ENCODE measurements at regions not wholly inside any gene's neighbourhood (a gene's known extent, or its start where the extent isn't known, plus 50 kb on each side); places are given as distances from the start of the nearest gene placed in this dataset.
A peak's percentile ranks its signal among the peaks of the same experiment; 100 is the strongest.

DNA sequence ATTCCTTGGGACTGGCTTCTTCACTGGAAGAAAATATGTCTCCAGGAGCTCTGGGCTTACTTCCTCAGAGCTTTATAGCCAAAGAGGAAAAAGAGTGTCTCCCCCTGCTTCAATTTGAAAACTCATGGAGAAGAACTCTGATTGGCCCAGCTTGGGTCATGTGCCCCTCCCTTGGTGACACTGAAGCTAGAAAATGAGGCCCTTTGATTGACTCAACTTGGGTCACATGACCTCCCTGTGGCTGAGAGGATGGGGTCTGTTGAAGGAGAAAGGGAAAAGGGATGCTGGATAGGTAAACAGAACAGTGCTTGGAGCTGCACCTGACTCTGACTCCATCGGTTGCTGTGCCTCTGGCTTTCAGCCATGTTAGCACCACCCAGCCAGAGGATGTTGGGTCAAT is 70.6 kb upstream of the KSR1 start:
- no peak overlapping the region for H3K4me2 ChIP-seq (replicated peaks; ENCODE audit: extremely low read depth, low read length, poor library complexity, severe bottlenecking)
- peaks cover 3 to 4% (median 3%) of the 10 kb centered on the region in 3 donors for H3K27me3 Mint-ChIP-seq (ENCODE audit: low read depth in 3 of 3)
- peaks cover 0 to 2% (median 0%) of the 10 kb centered on the region in 7 donors for H3K9me3 Mint-ChIP-seq
- TF ChIP-seq, protein P1, sequence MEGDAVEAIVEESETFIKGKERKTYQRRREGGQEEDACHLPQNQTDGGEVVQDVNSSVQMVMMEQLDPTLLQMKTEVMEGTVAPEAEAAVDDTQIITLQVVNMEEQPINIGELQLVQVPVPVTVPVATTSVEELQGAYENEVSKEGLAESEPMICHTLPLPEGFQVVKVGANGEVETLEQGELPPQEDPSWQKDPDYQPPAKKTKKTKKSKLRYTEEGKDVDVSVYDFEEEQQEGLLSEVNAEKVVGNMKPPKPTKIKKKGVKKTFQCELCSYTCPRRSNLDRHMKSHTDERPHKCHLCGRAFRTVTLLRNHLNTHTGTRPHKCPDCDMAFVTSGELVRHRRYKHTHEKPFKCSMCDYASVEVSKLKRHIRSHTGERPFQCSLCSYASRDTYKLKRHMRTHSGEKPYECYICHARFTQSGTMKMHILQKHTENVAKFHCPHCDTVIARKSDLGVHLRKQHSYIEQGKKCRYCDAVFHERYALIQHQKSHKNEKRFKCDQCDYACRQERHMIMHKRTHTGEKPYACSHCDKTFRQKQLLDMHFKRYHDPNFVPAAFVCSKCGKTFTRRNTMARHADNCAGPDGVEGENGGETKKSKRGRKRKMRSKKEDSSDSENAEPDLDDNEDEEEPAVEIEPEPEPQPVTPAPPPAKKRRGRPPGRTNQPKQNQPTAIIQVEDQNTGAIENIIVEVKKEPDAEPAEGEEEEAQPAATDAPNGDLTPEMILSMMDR (IDR thresholded peaks at IDR 0.05): no peak
- peak overlapping the region; percentile 21 for H2AFZ ChIP-seq (ENCODE audit: insufficient read depth, low read depth, low read length, poor library complexity, severe bottlenecking)
- no peak overlapping the region for H3K4me3 ChIP-seq (replicated peaks in 1 of 3; ENCODE audit: low read depth in 2 of 3, low read length in 3 of 3)
- no peak overlapping the region for H3K27ac ChIP-seq (ENCODE audit: low read depth in 1 of 2, low read length in 2 of 2)
- no peak overlapping the region for H3K27ac Mint-ChIP-seq
- H3K79me2 ChIP-seq (ENCODE audit: insufficient read depth, low read length): no peaks in the 10 kb centered on the region
- H3K4me1 ChIP-seq (ENCODE audit: control insufficient read depth in 1 of 2, insufficient read depth in 2 of 2, low read length in 2 of 2): peaks cover 7 to 11% of the 10 kb centered on the region in 2 donors
- no peaks in the 10 kb centered on the region for H3K36me3 Mint-ChIP-seq
- intact Hi-C loops (cut with micrococcal nuclease): no loop called here
- no peak for DNase-seq
- no peaks in the 10 kb centered on the region for H4K20me1 ChIP-seq (ENCODE audit: insufficient read depth, low read length)
- no peaks in the 10 kb centered on the region for H3K27me3 ChIP-seq (ENCODE audit: control insufficient read depth in 2 of 2, insufficient read depth in 2 of 2, low read length in 2 of 2)
- H3K4me3 Mint-ChIP-seq: no peak overlapping the region
- WGBS (ENCODE audit: insufficient coverage): 100% methylated on average over 1 of the region's 1 CpG
- H3K9me3 ChIP-seq (replicated peaks in 1 of 2; ENCODE audit: control insufficient read depth in 1 of 2, insufficient read depth in 1 of 2, low read length in 2 of 2): no peaks in the 10 kb centered on the region
- peaks cover 12% of the 10 kb centered on the region for H3K4me1 Mint-ChIP-seq
- no peaks in the 10 kb centered on the region for H3K36me3 ChIP-seq (replicated peaks in 1 of 2; ENCODE audit: control insufficient read depth in 1 of 2, insufficient read depth in 2 of 2, low read length in 2 of 2)
- no peak overlapping the region for H3K9ac ChIP-seq (ENCODE audit: insufficient read depth, low read length, poor library complexity, severe bottlenecking)

- no peak overlapping the region for H3K9ac ChIP-seq (ENCODE audit: insufficient read depth, low read length, poor library complexity, severe bottlenecking)
- H3K4me3 Mint-ChIP-seq: peak overlapping the region in 1 of 2 donors; percentile 25
- intact Hi-C loops (cut with micrococcal nuclease): no loop called here
These were observed 69.8 kb upstream of the KSR1 start for GRCh38 chr17:27386206-27387075.

More at GRCh38 chr17:27386206-27387075, 69.8 kb upstream of the KSR1 start:
- H3K4me2 ChIP-seq (replicated peaks; ENCODE audit: extremely low read depth, low read length, poor library complexity, severe bottlenecking): no peak overlapping the region
- H2AFZ ChIP-seq (ENCODE audit: insufficient read depth, low read depth, low read length, poor library complexity, severe bottlenecking): no peak overlapping the region
- no peaks in the 10 kb centered on the region for H3K27me3 ChIP-seq (ENCODE audit: control insufficient read depth in 2 of 2, insufficient read depth in 2 of 2, low read length in 2 of 2)
- H3K36me3 Mint-ChIP-seq: no peaks in the 10 kb centered on the region
- no peak overlapping the region for H3K27ac ChIP-seq (ENCODE audit: low read depth in 1 of 2, low read length in 2 of 2)
- H3K36me3 ChIP-seq (replicated peaks in 1 of 2; ENCODE audit: control insufficient read depth in 1 of 2, insufficient read depth in 2 of 2, low read length in 2 of 2): no peaks in the 10 kb centered on the region
- H3K27me3 Mint-ChIP-seq (ENCODE audit: low read depth in 3 of 3): peaks cover 0 to 4% (median 2%) of the 10 kb centered on the region in 3 donors
- WGBS (ENCODE audit: insufficient coverage): 98% methylated on average over 7 of the region's 12 CpGs
- H3K4me1 ChIP-seq (ENCODE audit: control insufficient read depth in 1 of 2, insufficient read depth in 2 of 2, low read length in 2 of 2): peaks cover 0 to 3% of the 10 kb centered on the region in 2 donors
- no peaks in the 10 kb centered on the region for H4K20me1 ChIP-seq (ENCODE audit: insufficient read depth, low read length)
- DNase-seq: no peak
- no peaks in the 10 kb centered on the region for H3K9me3 ChIP-seq (replicated peaks in 1 of 2; ENCODE audit: control insufficient read depth in 1 of 2, insufficient read depth in 1 of 2, low read length in 2 of 2)
- no peaks in the 10 kb centered on the region for H3K9me3 Mint-ChIP-seq
- peaks cover 5% of the 10 kb centered on the region for H3K4me1 Mint-ChIP-seq
- no peak overlapping the region for H3K27ac Mint-ChIP-seq
- H3K79me2 ChIP-seq (ENCODE audit: insufficient read depth, low read length): no peaks in the 10 kb centered on the region
- H3K4me3 ChIP-seq (replicated peaks in 1 of 3; ENCODE audit: low read depth in 2 of 3, low read length in 3 of 3): no peak overlapping the region
- TF ChIP-seq, protein P1 (IDR thresholded peaks at IDR 0.05): no peak

Data from CD14-positive monocyte (primary cell).